GM12872 (cell line): ENCODE measurements at regions not wholly inside any gene's neighbourhood (a gene's known extent, or its start where the extent isn't known, plus 50 kb on each side); places are given as distances from the start of the nearest gene placed in this dataset.

ENCODE experiments used
- TF ChIP-seq, protein P1 (sequence below): IDR thresholded peaks from 3 replicates; pipeline ENCODE4 v1.5.1; 2011; ENCODE audit warnings: low read depth, mild to moderate bottlenecking, low read length, moderate library complexity; ENCODE audit not compliant: insufficient read depth

DNA sequence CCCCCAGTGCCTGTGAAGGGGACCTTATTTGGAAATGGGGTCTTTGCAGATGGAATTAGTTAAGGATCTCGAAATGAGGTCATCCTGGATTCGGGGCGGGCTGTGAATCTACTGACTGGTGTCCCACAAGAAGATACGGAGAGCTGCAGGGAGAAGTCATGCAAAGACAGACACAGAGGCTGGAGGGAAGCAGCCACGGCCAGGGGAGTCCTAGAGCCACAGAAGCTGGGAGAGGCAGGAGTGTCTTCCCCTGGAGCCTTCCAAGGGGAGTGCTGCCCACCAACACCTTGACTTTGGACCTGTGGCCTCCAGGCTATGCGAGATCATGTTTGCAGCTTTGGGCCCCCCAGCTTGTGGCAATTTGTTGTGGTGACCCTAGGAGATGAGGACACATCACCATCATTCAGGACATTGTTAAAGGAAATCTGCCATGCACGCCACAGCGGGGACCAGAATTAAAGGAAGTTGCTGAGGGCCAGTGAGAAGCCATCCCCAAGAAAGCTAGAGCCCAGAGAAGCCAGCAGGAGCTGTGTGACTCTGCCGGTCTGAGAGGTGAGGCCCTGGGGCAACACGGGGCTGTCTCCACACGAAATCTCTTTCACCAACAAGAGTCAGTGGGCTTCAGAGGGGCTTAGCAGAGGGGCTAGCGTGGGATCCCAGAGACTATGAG lies 434.7 kb downstream of the BRD1 start:
- TF ChIP-seq, protein P1, sequence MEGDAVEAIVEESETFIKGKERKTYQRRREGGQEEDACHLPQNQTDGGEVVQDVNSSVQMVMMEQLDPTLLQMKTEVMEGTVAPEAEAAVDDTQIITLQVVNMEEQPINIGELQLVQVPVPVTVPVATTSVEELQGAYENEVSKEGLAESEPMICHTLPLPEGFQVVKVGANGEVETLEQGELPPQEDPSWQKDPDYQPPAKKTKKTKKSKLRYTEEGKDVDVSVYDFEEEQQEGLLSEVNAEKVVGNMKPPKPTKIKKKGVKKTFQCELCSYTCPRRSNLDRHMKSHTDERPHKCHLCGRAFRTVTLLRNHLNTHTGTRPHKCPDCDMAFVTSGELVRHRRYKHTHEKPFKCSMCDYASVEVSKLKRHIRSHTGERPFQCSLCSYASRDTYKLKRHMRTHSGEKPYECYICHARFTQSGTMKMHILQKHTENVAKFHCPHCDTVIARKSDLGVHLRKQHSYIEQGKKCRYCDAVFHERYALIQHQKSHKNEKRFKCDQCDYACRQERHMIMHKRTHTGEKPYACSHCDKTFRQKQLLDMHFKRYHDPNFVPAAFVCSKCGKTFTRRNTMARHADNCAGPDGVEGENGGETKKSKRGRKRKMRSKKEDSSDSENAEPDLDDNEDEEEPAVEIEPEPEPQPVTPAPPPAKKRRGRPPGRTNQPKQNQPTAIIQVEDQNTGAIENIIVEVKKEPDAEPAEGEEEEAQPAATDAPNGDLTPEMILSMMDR = no peak

DNA sequence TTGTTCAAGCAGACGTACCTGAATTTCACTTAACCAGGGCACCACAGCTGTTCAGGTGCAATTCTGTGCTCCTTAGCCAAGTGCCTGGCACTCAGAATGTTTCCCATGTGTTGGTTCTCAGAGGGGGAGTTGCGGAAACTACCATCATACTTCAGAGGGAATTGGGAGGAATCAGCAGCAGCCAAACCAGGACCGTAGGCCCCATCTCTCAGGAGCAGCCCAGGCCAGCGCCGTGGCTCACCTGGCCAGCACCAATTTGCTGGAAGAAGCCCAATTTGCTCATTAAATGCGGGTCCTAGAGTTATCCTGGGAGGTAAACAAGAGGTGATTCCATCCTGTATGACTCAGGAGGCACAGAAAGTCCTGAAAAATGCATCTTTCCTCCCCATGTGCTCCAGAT lies 435.4 kb downstream of the BRD1 start:
- TF ChIP-seq, protein P1 = no peak

DNA sequence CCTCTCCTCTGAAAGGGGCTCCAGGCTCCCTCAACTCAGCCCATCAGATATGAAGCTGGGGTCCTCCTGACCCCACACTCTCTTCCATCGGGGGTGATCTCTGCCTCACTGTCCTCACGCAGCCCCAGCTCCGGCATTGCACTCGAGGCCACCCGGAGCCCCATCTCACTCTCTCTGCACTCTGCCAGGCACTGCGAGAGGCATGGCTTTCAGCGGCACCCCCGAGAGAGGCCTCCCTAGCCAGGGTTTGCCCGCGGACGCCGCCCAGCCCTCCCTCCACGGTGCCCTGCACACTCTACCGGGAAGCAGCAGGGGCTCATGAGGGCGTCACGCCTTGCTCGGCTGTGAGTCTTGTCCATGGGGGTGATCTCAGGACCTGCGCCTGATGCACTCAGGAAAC lies 436.2 kb downstream of the BRD1 start:
- TF ChIP-seq, protein P1 = no peak

DNA sequence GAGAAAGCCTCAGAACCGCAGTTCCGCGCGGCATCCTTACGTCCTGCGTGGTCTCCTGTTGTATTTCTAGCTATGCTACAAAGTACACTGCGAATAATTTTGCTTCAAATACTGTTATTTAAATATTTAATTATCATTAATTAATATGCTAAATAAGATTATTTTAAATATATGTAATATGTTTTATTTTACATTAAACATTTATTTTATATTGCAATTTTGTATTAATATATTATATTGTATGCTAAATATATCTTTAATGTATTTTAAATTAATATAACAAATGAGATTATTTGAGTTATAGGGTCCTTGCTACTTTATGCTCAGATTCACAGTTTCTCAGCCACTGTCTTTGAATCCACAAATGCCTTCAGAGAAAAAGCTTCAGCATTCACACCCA lies 436.7 kb downstream of the BRD1 start:
- TF ChIP-seq, protein P1 = no peak

DNA sequence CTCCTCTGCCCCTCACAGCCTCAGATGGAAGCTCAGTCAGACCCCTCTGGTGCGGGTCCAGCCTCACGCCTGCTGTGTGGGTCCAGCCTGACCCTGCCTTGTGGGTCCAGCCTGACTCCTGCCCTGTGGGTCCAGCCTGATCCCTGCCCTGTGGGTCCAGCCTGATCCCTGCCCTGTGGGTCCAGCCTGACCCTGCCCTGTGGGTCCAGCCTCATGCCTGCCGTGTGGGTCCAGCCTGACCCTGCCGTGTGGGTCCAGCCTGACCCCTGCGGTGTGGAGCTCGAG lies 445.3 kb downstream of the BRD1 start:
- TF ChIP-seq, protein P1 = no peak

DNA sequence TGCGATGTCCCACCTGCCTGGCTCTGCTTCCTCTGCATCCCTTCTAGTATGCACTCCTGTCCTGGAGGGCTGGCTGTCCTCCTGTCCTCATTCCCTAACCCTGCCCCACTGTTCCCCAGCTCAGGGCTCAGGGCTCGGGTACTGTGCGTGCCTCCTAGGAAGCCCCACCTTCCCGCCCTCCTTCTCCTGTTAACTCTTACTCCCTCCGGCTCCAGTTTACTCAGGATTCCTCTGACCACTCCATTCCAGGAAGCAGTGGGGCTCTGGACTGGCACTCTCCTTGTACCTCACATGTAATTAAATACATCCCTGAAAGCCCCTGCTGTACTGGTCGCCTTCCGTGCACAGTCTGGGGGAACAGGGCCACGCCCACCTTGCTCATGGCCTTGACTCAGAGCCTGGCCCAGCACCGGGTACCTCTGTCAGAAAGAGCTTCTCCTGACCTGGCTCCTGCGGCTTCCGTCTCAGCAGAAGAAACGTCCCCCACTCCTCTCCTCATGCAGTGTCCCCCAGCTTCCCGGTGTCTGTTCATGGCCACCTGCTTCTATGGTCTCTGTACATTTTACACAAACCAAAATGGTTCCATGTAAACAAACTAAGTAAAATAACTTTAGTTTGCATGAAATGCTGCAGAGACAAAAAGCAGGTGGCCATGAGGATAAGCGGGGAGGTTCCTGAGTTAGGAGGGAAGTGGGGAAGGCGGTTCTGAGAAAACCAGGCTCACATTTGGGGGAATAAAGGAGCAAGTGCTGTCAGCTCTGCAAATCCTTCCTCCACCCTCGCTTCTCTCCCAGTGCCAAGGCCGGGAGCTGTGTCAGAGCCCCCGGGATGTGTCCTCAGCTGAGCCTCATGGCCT lies 445.9 kb downstream of the BRD1 start:
- TF ChIP-seq, protein P1 = no peak

DNA sequence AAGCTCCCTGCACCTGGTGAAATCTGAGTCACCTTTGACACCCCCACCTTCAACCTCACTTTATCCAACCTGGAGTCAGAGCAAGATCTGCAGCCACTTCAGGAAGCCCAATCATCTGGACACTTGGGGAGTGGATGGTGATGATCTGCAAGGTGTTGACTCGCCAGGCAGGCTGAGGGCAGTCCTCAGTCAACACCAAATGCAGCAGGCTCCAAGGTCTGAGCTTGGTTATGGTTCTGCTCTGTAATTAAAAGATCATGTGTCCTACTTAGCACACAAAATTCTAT lies 446.9 kb downstream of the BRD1 start:
- TF ChIP-seq, protein P1 = no peak
